ENCODE measurements at regions not wholly inside any gene's neighbourhood (a gene's known extent, or its start where the extent isn't known, plus 50 kb on each side); places are given as distances from the start of the nearest gene placed in this dataset.
"Not testable (repeated sequence)": the region's sequence is repeated elsewhere in the genome, so short reads cannot be mapped to it uniquely, and the experiment has no call there.

GRCh38 chr9:62677016-62677415, 1487.2 kb downstream of the SPATA31A7 start:
- BruUV-seq (replicated peaks); H2BK5ac ChIP-seq (ENCODE audit: low read depth, low read length, poor library complexity, severe bottlenecking); H3K4ac ChIP-seq (ENCODE audit: low read depth, low read length); H2BK120ac ChIP-seq (ENCODE audit: low read depth, low read length); H4K91ac ChIP-seq (ENCODE audit: insufficient read depth, low read depth, low read length); H3K79me1 ChIP-seq (ENCODE audit: low read depth in 1 of 2, low read length in 2 of 2); H2AK9ac ChIP-seq (replicated peaks; ENCODE audit: low read depth, low read length, poor library complexity); H4K5ac ChIP-seq (ENCODE audit: low read depth, low read length); intact Hi-C loops (cut with micrococcal nuclease); H3K4me2 ChIP-seq (ENCODE audit: low read depth, low read length); H3K14ac ChIP-seq (replicated peaks; ENCODE audit: low read depth, low read length); H2AK5ac ChIP-seq (ENCODE audit: low read depth, low read length); H3K27ac ChIP-seq (ENCODE audit: insufficient read depth, low read length); H3K4me1 ChIP-seq (ENCODE audit: control insufficient read depth, insufficient read depth, low read length); POLR2A ChIA-PET (ENCODE audit: unreplicated experiment); H3K56ac ChIP-seq (ENCODE audit: extremely low read depth, insufficient read depth, low read length); H3K27me3 ChIP-seq (ENCODE audit: control insufficient read depth, insufficient read depth, low read length); H4K20me1 ChIP-seq (ENCODE audit: insufficient read depth, low read length); H2BK15ac ChIP-seq (ENCODE audit: low read depth, low read length); H3K9me1 ChIP-seq (ENCODE audit: insufficient read depth, low read length); DNase-seq; ATAC-seq (ENCODE audit: low read depth); H3K36me3 ChIP-seq (ENCODE audit: control insufficient read depth, insufficient read depth, low read length); dilution Hi-C loops (cut with HindIII; ENCODE audit: low sequenced_read_pairs, unreplicated experiment); H2AFZ ChIP-seq (replicated peaks; ENCODE audit: low read length, poor library complexity); H3K9me3 ChIP-seq (ENCODE audit: control insufficient read depth, insufficient read depth, low read length); H4K8ac ChIP-seq (ENCODE audit: low read depth in 2 of 2, low read length in 2 of 2); H3K9ac ChIP-seq (ENCODE audit: low read depth, low read length); CTCF ChIA-PET; H3K4me3 ChIP-seq (ENCODE audit: insufficient read depth, low read depth, low read length); H2BK20ac ChIP-seq (ENCODE audit: low read depth, low read length); in situ Hi-C loops (cut with MboI; ENCODE audit: low sequenced_read_pairs); H3K23ac ChIP-seq (ENCODE audit: low read depth, low read length); H3K18ac ChIP-seq (ENCODE audit: low read depth, low read length): not testable (repeated sequence)
- no CpG with 5 or more reads among the region's 6 CpGs for WGBS, 2 experiments (ENCODE audit: extremely low coverage in 2 of 2, insufficient read length in 1 of 2)

- H3K9me3 ChIP-seq (ENCODE audit: control insufficient read depth, insufficient read depth, low read length); H3K79me1 ChIP-seq (ENCODE audit: low read depth in 1 of 2, low read length in 2 of 2); H3K4me2 ChIP-seq (ENCODE audit: low read depth, low read length); H4K20me1 ChIP-seq (ENCODE audit: insufficient read depth, low read length); H2AK9ac ChIP-seq (replicated peaks; ENCODE audit: low read depth, low read length, poor library complexity); BruUV-seq (replicated peaks); H3K27me3 ChIP-seq (ENCODE audit: control insufficient read depth, insufficient read depth, low read length); H4K91ac ChIP-seq (ENCODE audit: insufficient read depth, low read depth, low read length); in situ Hi-C loops (cut with MboI; ENCODE audit: low sequenced_read_pairs); ATAC-seq (ENCODE audit: low read depth); H2BK20ac ChIP-seq (ENCODE audit: low read depth, low read length); DNase-seq; H3K9ac ChIP-seq (ENCODE audit: low read depth, low read length); H2BK120ac ChIP-seq (ENCODE audit: low read depth, low read length); H3K4me1 ChIP-seq (ENCODE audit: control insufficient read depth, insufficient read depth, low read length); H2BK15ac ChIP-seq (ENCODE audit: low read depth, low read length); H2AK5ac ChIP-seq (ENCODE audit: low read depth, low read length); H4K8ac ChIP-seq (ENCODE audit: low read depth in 2 of 2, low read length in 2 of 2); H3K9me1 ChIP-seq (ENCODE audit: insufficient read depth, low read length); H3K4ac ChIP-seq (ENCODE audit: low read depth, low read length); H3K4me3 ChIP-seq (ENCODE audit: insufficient read depth, low read depth, low read length); H3K27ac ChIP-seq (ENCODE audit: insufficient read depth, low read length); intact Hi-C loops (cut with micrococcal nuclease); H3K56ac ChIP-seq (ENCODE audit: extremely low read depth, insufficient read depth, low read length); H4K5ac ChIP-seq (ENCODE audit: low read depth, low read length); H3K14ac ChIP-seq (replicated peaks; ENCODE audit: low read depth, low read length); H2BK5ac ChIP-seq (ENCODE audit: low read depth, low read length, poor library complexity, severe bottlenecking); H3K36me3 ChIP-seq (ENCODE audit: control insufficient read depth, insufficient read depth, low read length); H2AFZ ChIP-seq (replicated peaks; ENCODE audit: low read length, poor library complexity); H3K23ac ChIP-seq (ENCODE audit: low read depth, low read length); CTCF ChIA-PET; POLR2A ChIA-PET (ENCODE audit: unreplicated experiment); dilution Hi-C loops (cut with HindIII; ENCODE audit: low sequenced_read_pairs, unreplicated experiment); H3K18ac ChIP-seq (ENCODE audit: low read depth, low read length): not testable (repeated sequence)
- no CpG with 5 or more reads among the region's 1 CpG for WGBS, 2 experiments (ENCODE audit: extremely low coverage in 2 of 2, insufficient read length in 1 of 2)
Observed at GRCh38 chr9:62678336-62678735, 1488.5 kb downstream of the SPATA31A7 start.

Data from IMR-90 (cell line).